ENCODE measurements at regions not wholly inside any gene's neighbourhood (a gene's known extent, or its start where the extent isn't known, plus 50 kb on each side); places are given as distances from the start of the nearest gene placed in this dataset.

- TF ChIP-seq CTCF (IDR thresholded peaks at IDR 0.05; ENCODE audit: insufficient read depth, low read depth, low read length, missing control alignments), result no peak
- no peak overlapping the region for H3K4me3 ChIP-seq (ENCODE audit: low read length)
- no peak for DNase-seq (ENCODE audit: low read depth)
These were observed 485.8 kb upstream of the MGMT start for GRCh38 chr10:128981251-128981650.

- no peak for TF ChIP-seq CTCF (IDR thresholded peaks at IDR 0.05; ENCODE audit: insufficient read depth, low read depth, low read length, missing control alignments)
- no peak for DNase-seq (ENCODE audit: low read depth)
- H3K4me3 ChIP-seq (ENCODE audit: low read length), result no peak overlapping the region
These were observed 485.0 kb upstream of the MGMT start for GRCh38 chr10:128981881-128982615.

- TF ChIP-seq CTCF (IDR thresholded peaks at IDR 0.05; ENCODE audit: insufficient read depth, low read depth, low read length, missing control alignments), result no peak
- no peak for DNase-seq (ENCODE audit: low read depth)
- no peak overlapping the region for H3K4me3 ChIP-seq (ENCODE audit: low read length)
These were observed 484.5 kb upstream of the MGMT start for GRCh38 chr10:128982616-128982915.

DNA sequence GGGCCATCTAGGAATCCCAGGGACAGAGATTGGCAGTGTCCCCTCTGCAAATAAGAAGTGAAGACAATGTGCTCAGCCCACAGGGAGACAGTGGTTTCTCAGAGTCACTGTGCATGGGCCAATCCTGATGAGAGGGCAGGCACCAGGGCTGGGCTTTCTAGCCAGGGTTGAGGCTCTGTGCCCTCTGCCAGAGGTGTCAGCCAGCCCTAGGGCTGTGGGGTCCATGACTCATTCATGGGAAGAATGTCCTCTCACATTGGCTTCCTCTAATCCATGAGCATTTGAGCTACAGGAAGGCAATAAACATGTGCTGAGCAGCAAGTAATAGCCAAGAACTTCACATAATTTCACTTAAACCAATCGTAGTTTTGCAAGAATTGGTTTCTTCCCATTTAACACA is 482.0 kb upstream of the MGMT start:
- no peak overlapping the region for H3K4me3 ChIP-seq (ENCODE audit: low read length)

GRCh38 chr10:128990986-128991385 is 476.1 kb upstream of the MGMT start:
- no peak overlapping the region for H3K4me3 ChIP-seq (ENCODE audit: low read length)
- TF ChIP-seq CTCF (IDR thresholded peaks at IDR 0.05; ENCODE audit: insufficient read depth, low read depth, low read length, missing control alignments), result no peak
- no peak for DNase-seq (ENCODE audit: low read depth)

More for the DNA sequence above, 482.0 kb upstream of the MGMT start:
- TF ChIP-seq CTCF (IDR thresholded peaks at IDR 0.05; ENCODE audit: insufficient read depth, low read depth, low read length, missing control alignments), result no peak
- no peak for DNase-seq (ENCODE audit: low read depth)

- no peak overlapping the region for H3K4me3 ChIP-seq (ENCODE audit: low read length)
- DNase-seq (ENCODE audit: low read depth), result no peak
- TF ChIP-seq CTCF (IDR thresholded peaks at IDR 0.05; ENCODE audit: insufficient read depth, low read depth, low read length, missing control alignments), result no peak
These were observed 474.3 kb upstream of the MGMT start for GRCh38 chr10:128992770-128993169.

DNA sequence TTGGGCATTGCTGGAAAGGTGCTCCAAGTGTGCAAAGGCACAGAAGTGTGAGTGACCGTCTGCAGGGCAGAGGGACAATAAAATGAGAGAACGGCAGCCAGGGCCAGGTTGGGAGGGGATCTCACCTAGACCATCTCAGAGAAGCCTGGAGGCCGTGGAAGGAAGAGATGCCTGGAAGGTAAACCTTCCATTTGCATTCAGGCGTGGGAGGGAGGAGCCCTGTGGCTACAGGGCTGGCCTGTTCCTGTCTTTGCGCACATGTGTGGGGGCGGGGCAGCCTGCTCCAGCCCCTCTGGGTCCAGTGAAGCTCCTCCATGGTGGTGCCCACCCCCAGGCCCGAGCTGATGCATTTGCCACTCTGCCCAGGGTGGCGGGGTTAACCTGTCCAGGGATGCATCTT is 473.6 kb upstream of the MGMT start:
- no peak for DNase-seq (ENCODE audit: low read depth)
- H3K4me3 ChIP-seq (ENCODE audit: low read length), result no peak overlapping the region
- TF ChIP-seq CTCF (IDR thresholded peaks at IDR 0.05; ENCODE audit: insufficient read depth, low read depth, low read length, missing control alignments), result no peak

Data from epithelial cell of esophagus (primary cell).